Erythroblast (primary cell): ENCODE measurements at regions not wholly inside any gene's neighbourhood (a gene's known extent, or its start where the extent isn't known, plus 50 kb on each side); places are given as distances from the start of the nearest gene placed in this dataset.

Experiments
- GATA1 ChIP-seq: IDR thresholded peaks from 2 replicates; pipeline ENCODE4 v1.6.1; 2011; ENCODE audit warnings: low read depth, mild to moderate bottlenecking, control low read depth, low read length, moderate library complexity
- POLR2A ChIP-seq: IDR thresholded peaks from 2 replicates; pipeline ENCODE4 v1.6.1; 2011; ENCODE audit warnings: mild to moderate bottlenecking, low read length

GRCh38 chr2:21429747-21430146, 306.0 kb downstream of the TDRD15 start:
- TF ChIP-seq POLR2A, result no peak
- TF ChIP-seq GATA1, result no peak
